ENCODE measurements at regions not wholly inside any gene's neighbourhood (a gene's known extent, or its start where the extent isn't known, plus 50 kb on each side); places are given as distances from the start of the nearest gene placed in this dataset.

- TF ChIP-seq, protein P1, sequence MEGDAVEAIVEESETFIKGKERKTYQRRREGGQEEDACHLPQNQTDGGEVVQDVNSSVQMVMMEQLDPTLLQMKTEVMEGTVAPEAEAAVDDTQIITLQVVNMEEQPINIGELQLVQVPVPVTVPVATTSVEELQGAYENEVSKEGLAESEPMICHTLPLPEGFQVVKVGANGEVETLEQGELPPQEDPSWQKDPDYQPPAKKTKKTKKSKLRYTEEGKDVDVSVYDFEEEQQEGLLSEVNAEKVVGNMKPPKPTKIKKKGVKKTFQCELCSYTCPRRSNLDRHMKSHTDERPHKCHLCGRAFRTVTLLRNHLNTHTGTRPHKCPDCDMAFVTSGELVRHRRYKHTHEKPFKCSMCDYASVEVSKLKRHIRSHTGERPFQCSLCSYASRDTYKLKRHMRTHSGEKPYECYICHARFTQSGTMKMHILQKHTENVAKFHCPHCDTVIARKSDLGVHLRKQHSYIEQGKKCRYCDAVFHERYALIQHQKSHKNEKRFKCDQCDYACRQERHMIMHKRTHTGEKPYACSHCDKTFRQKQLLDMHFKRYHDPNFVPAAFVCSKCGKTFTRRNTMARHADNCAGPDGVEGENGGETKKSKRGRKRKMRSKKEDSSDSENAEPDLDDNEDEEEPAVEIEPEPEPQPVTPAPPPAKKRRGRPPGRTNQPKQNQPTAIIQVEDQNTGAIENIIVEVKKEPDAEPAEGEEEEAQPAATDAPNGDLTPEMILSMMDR (IDR thresholded peaks at IDR 0.05): no peak
- TF ChIP-seq POLR2A (IDR thresholded peaks at IDR 0.05): no peak
- 86 to 90% methylated on average over 1 of the region's 1 CpG for WGBS, 2 donors
- H3K4me1 ChIP-seq: no peaks in the 10 kb centered on the region
- H3K36me3 ChIP-seq (ENCODE audit: low read depth, missing control alignments): no peaks in the 10 kb centered on the region
- H3K27me3 ChIP-seq: no peaks in the 10 kb centered on the region
- no peak overlapping the region for H3K4me3 ChIP-seq
- H3K9me3 ChIP-seq: no peaks in the 10 kb centered on the region
- no peak for DNase-seq
- intact Hi-C loops (cut with DNase I; ENCODE audit: low total_unique reads): no loop called here
- no peak overlapping the region for H3K27ac ChIP-seq
Observed at GRCh38 chr6:12446394-12446793, 156.2 kb downstream of the EDN1 start.

GRCh38 chr6:12449447-12449846, 159.3 kb downstream of the EDN1 start:
- TF ChIP-seq, protein P1 (IDR thresholded peaks at IDR 0.05): no peak
- no peak for TF ChIP-seq POLR2A (IDR thresholded peaks at IDR 0.05)
- Histone ChIP-seq H3K4me3 (no peak overlapping the region), H3K36me3 (ENCODE audit: low read depth, missing control alignments) (no peaks in the 10 kb centered on the region), H3K4me1 (no peaks in the 10 kb centered on the region), H3K27me3 (no peaks in the 10 kb centered on the region), H3K9me3 (no peaks in the 10 kb centered on the region), H3K27ac (no peak overlapping the region)
- WGBS, 2 donors: 84 to 92% methylated on average over 4 of the region's 4 CpGs
- intact Hi-C loops (cut with DNase I; ENCODE audit: low total_unique reads): no loop called here
- no peak for DNase-seq

DNA sequence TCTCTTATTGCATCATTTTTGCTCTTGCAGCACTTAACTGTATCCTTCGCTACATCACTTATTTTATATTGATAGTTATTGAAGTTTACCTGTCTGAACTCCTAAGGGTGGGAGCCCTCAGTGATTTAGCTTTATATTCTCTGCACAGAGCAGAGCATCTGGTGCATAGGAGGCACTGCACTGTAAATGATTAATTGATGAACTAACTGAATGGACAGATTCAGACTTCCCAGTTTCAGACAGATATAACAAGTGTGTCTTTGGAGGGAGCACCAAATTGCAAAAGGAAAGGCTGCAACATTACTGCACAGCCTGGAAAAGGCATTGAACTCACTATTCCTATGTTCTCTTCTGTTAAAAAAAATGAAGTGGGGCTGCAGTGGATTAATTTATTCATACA, 160.3 kb downstream of the EDN1 start:
- 85 to 100% methylated on average over 1 of the region's 1 CpG for WGBS, 2 donors
- no peaks in the 10 kb centered on the region for H3K36me3 ChIP-seq (ENCODE audit: low read depth, missing control alignments)
- TF ChIP-seq, protein P1 (IDR thresholded peaks at IDR 0.05): no peak
- TF ChIP-seq POLR2A (IDR thresholded peaks at IDR 0.05): no peak

DNA sequence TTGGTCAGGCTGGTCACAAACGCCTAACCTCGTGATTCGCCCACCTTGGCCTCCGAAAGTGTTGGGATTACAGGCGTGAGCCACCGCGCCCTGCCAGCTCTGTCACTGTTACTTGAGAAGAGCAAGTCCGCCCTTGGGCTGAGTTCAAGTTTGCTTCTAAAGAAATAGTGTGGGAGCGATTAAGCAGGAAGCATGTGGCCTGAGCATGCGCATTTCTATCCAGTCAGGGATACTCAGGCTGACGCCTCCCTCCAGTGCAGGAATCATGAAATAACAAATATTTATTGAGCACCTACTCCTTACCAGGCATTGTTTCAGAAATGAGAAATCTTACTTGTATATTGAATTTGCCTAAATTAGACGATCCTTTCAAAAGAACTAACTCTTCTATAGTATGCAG, 166.2 kb downstream of the EDN1 start:
- Histone ChIP-seq H3K4me1 (no peaks in the 10 kb centered on the region), H3K4me3 (peak overlapping the region in 1 of 2 donors; percentile 39), H3K9me3 (no peaks in the 10 kb centered on the region), H3K27ac (no peak overlapping the region), H3K36me3 (ENCODE audit: low read depth, missing control alignments) (no peaks in the 10 kb centered on the region), H3K27me3 (no peaks in the 10 kb centered on the region)
- TF ChIP-seq POLR2A (IDR thresholded peaks at IDR 0.05): no peak
- TF ChIP-seq, protein P1 (IDR thresholded peaks at IDR 0.05): no peak
- DNase-seq: peak; percentile 37
- 74 to 89% methylated on average over 12 of the region's 12 CpGs for WGBS, 2 donors
- intact Hi-C loops (cut with DNase I; ENCODE audit: low total_unique reads): no loop called here

More for the DNA sequence above, 160.3 kb downstream of the EDN1 start:
- intact Hi-C loops (cut with DNase I; ENCODE audit: low total_unique reads): no loop called here
- no peaks in the 10 kb centered on the region for H3K27me3 ChIP-seq
- H3K9me3 ChIP-seq: no peaks in the 10 kb centered on the region
- no peak overlapping the region for H3K4me3 ChIP-seq
- H3K4me1 ChIP-seq: no peaks in the 10 kb centered on the region
- H3K27ac ChIP-seq: no peak overlapping the region
- DNase-seq: no peak

DNA sequence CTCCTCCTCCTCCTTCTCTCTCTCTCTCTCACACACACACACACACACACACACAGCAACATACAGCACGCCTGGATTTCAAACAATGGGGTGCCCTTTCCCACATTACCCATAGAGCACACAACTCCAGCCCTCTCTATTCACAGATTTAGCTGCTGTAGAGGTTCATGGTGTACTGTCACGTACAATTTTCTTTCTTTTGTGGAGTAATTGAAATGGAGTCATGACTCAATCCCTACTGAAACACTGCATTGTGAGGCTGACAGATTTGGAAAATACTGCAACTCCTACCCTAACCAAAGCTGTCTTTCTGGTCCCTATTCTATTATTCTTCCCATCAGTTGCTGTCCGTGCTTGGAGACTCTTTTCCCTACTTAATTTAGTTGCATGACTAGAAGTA, 166.9 kb downstream of the EDN1 start:
- H3K4me1 ChIP-seq: no peaks in the 10 kb centered on the region
- H3K27ac ChIP-seq: no peak overlapping the region
- no peak overlapping the region for H3K4me3 ChIP-seq
- no peaks in the 10 kb centered on the region for H3K9me3 ChIP-seq
- intact Hi-C loops (cut with DNase I; ENCODE audit: low total_unique reads): no loop called here
- DNase-seq: no peak
- TF ChIP-seq POLR2A (IDR thresholded peaks at IDR 0.05): no peak
- TF ChIP-seq, protein P1 (IDR thresholded peaks at IDR 0.05): no peak
- H3K36me3 ChIP-seq (ENCODE audit: low read depth, missing control alignments): no peaks in the 10 kb centered on the region
- H3K27me3 ChIP-seq: no peaks in the 10 kb centered on the region
- WGBS, 2 donors: 80 to 81% methylated on average over 3 of the region's 3 CpGs

All from testis (tissue), 2 donors.